H1 (cell line): ENCODE measurements at regions not wholly inside any gene's neighbourhood (a gene's known extent, or its start where the extent isn't known, plus 50 kb on each side); places are given as distances from the start of the nearest gene placed in this dataset.

Source experiments
- CTCF ChIA-PET: fragments of 300-600 bp; sonication (Branson Sonifier 250); formaldehyde crosslinking; loops from one replicate; lab custom pipeline; 2021; ENCODE audit not compliant: partially characterized antibody; lab: Charles Lee
- POLR2A ChIA-PET: fragments of 300-600 bp; sonication (Branson Sonifier 250); formaldehyde crosslinking; loops from one replicate; lab custom pipeline; 2021; ENCODE audit warnings: inconsistent platforms; ENCODE audit not compliant: partially characterized antibody; lab: Charles Lee
- DNase-seq, 2 experiments: peaks; one replicate each; pipeline versions ENCODE4 v3.0.0 to v3.0.0-alpha.2; 2010 to 2022; ENCODE audit warnings: low spot score in 2 of 2, low read depth in 1 of 2, mixed read lengths in 1 of 2
- FAIRE-seq: peaks from 2 replicates; lab custom pipeline; 2011; peaks lifted over from hg19 to GRCh38; lab: Jason Lieb, UNC
- H2AFZ ChIP-seq: 2 replicates; pipeline ENCODE4 v1.8.1; 2012; ENCODE audit warnings: low read length, inconsistent platforms
- H2AK5ac ChIP-seq: 2 replicates; pipeline ENCODE4 v1.6.1; 2013; ENCODE audit warnings: low read depth, low read length
- H2BK120ac ChIP-seq: replicated peaks from 2 replicates; pipeline ENCODE3; 2013; ENCODE audit warnings: low read depth, low read length, inconsistent platforms
- H2BK12ac ChIP-seq: 2 replicates; pipeline ENCODE4 v1.6.1; 2013; ENCODE audit warnings: low read depth, low read length
- H2BK15ac ChIP-seq: 2 replicates; pipeline ENCODE4 v1.6.1; 2013; ENCODE audit warnings: low read length
- H2BK20ac ChIP-seq: 2 replicates; pipeline ENCODE4 v1.6.1; 2013; ENCODE audit warnings: low read length
- H2BK5ac ChIP-seq: 2 replicates; pipeline ENCODE4 v1.6.1; 2013; ENCODE audit warnings: low read depth, low read length
- H3K14ac ChIP-seq: 2 replicates; pipeline ENCODE4 v1.6.1; 2013; ENCODE audit warnings: inconsistent platforms; ENCODE audit not compliant: insufficient read length
- H3K18ac ChIP-seq: 2 replicates; pipeline ENCODE4 v1.6.1; 2013; ENCODE audit warnings: low read length; ENCODE audit errors: extremely low read depth
- H3K23ac ChIP-seq: 2 replicates; pipeline ENCODE4 v1.6.1; 2013; ENCODE audit warnings: inconsistent platforms; ENCODE audit not compliant: insufficient read length
- H3K23me2 ChIP-seq: 2 replicates; pipeline ENCODE4 v1.6.1; 2013; ENCODE audit warnings: low read depth, low read length
- H3K27ac ChIP-seq: 2 replicates; pipeline ENCODE4 v1.6.1; 2011; ENCODE audit warnings: low read depth, low read length, inconsistent platforms
- H3K27me3 ChIP-seq, 4 experiments: replicated peaks in 1 of 4; 1 replicate in 1 of 4; 2 replicates in 3 of 4; pipeline versions ENCODE4 v1.6.1 to v1.8.1; 2011 to 2013; ENCODE audit warnings: low read length in 3 of 4, mild to moderate bottlenecking in 3 of 4, inconsistent platforms in 2 of 4, mixed read lengths in 2 of 4, moderate library complexity in 1 of 4; ENCODE audit not compliant: control insufficient read depth in 3 of 4, insufficient read depth in 3 of 4; ENCODE audit errors: extremely low read depth in 1 of 4
- H3K36me3 ChIP-seq, 4 experiments: 2 replicates each; pipeline versions ENCODE4 v1.6.1 to v1.8.1; 2011 to 2013; ENCODE audit warnings: mild to moderate bottlenecking in 4 of 4, low read length in 3 of 4, moderate library complexity in 2 of 4, control low read depth in 1 of 4, inconsistent platforms in 1 of 4; ENCODE audit not compliant: insufficient read depth in 4 of 4, control insufficient read depth in 2 of 4
- H3K4ac ChIP-seq: replicated peaks from 2 replicates; pipeline ENCODE3; 2013; ENCODE audit warnings: low read length, low read depth, mixed read lengths, inconsistent platforms; ENCODE audit not compliant: insufficient read length
- H3K4me1 ChIP-seq, 4 experiments: replicated peaks in 1 of 4; 1 replicate in 1 of 4; 2 replicates in 3 of 4; pipeline versions ENCODE4 v1.6.1 to v1.8.1; 2011 to 2013; ENCODE audit warnings: low read length in 3 of 4, inconsistent platforms in 2 of 4, mixed read lengths in 1 of 4; ENCODE audit not compliant: insufficient read depth in 4 of 4, control insufficient read depth in 3 of 4
- H3K4me2 ChIP-seq, 2 experiments: 2 replicates each; pipeline versions ENCODE4 v1.6.1 to v1.8.1; 2011 to 2013; ENCODE audit warnings: low read depth in 2 of 2, low read length in 2 of 2, control low read depth in 1 of 2, inconsistent platforms in 1 of 2, mild to moderate bottlenecking in 1 of 2; ENCODE audit not compliant: insufficient read depth in 1 of 2
- H3K4me3 ChIP-seq, 4 experiments: fragments of 200-600, 300-600 bp in 1 of 4; sonication (generic), shearing (Covaris generic), sonication (Bioruptor Twin) in 1 of 4; 2 replicates each; pipeline versions ENCODE4 v1.5.1 to v1.8.1; 2011 to 2016; ENCODE audit warnings: low read length in 4 of 4, low read depth in 3 of 4, control low read depth in 2 of 4, inconsistent platforms in 2 of 4, mild to moderate bottlenecking in 2 of 4, mixed read lengths in 1 of 4, moderate library complexity in 1 of 4; ENCODE audit not compliant: insufficient read depth in 2 of 4; ENCODE audit errors: extremely low read depth in 1 of 4
- H3K56ac ChIP-seq: replicated peaks from 2 replicates; pipeline ENCODE3; 2013; ENCODE audit warnings: low read depth, mild to moderate bottlenecking, mixed read lengths, low read length, inconsistent platforms; ENCODE audit not compliant: insufficient read length
- H3K79me1 ChIP-seq: 2 replicates; pipeline ENCODE4 v1.6.1; 2013; ENCODE audit warnings: low read depth, low read length, control low read depth
- H3K79me2 ChIP-seq, 2 experiments: 2 replicates each; pipeline versions ENCODE4 v1.6.1 to v1.8.1; 2012 to 2013; ENCODE audit warnings: low read length in 2 of 2, mild to moderate bottlenecking in 2 of 2, inconsistent platforms in 1 of 2; ENCODE audit not compliant: insufficient read depth in 2 of 2, control insufficient read depth in 1 of 2
- H3K9ac ChIP-seq, 4 experiments: replicated peaks in 1 of 4; 1 replicate in 1 of 4; 2 replicates in 3 of 4; pipeline versions ENCODE4 v1.6.1 to v1.8.1; 2011 to 2013; ENCODE audit warnings: low read depth in 3 of 4, low read length in 3 of 4, control low read depth in 2 of 4, mild to moderate bottlenecking in 2 of 4, moderate library complexity in 2 of 4, inconsistent platforms in 1 of 4; ENCODE audit errors: extremely low read depth in 1 of 4
- H3K9me3 ChIP-seq, 2 experiments: 2 replicates each; pipeline versions ENCODE4 v1.6.1 to v1.8.1; 2012 to 2013; ENCODE audit warnings: mild to moderate bottlenecking in 2 of 2, moderate library complexity in 2 of 2, control low read depth in 1 of 2, inconsistent platforms in 1 of 2, low read depth in 1 of 2, low read length in 1 of 2, mixed read lengths in 1 of 2; ENCODE audit not compliant: insufficient read depth in 2 of 2
- H4K20me1 ChIP-seq, 2 experiments: replicated peaks in 1 of 2; 2 replicates each; pipeline versions ENCODE3 to v1.8.1; 2011 to 2013; ENCODE audit warnings: inconsistent platforms in 2 of 2, low read length in 2 of 2, mild to moderate bottlenecking in 1 of 2; ENCODE audit not compliant: insufficient read depth in 2 of 2, control insufficient read depth in 1 of 2
- H4K5ac ChIP-seq: 2 replicates; pipeline ENCODE4 v1.6.1; 2013; ENCODE audit warnings: low read length, low read depth, mixed read lengths, inconsistent platforms; ENCODE audit not compliant: insufficient read length
- H4K8ac ChIP-seq: 2 replicates; pipeline ENCODE4 v1.8.0; 2013; ENCODE audit warnings: mild to moderate bottlenecking, moderate library complexity, low read length, inconsistent platforms; ENCODE audit not compliant: insufficient read depth; ENCODE audit errors: extremely low read depth
- H4K91ac ChIP-seq: replicated peaks from 2 replicates; pipeline ENCODE3; 2013; ENCODE audit warnings: low read length, mixed read lengths, inconsistent platforms; ENCODE audit not compliant: insufficient read length
- CBX8 ChIP-seq: fragments of 300-800, 300-1000 bp; sonication (generic); IDR thresholded peaks from 2 replicates; pipeline ENCODE4 v1.7.1; 2016; ENCODE audit warnings: low read depth, low read length, borderline replicate concordance
- CTBP2 ChIP-seq: IDR thresholded peaks from 2 replicates; pipeline ENCODE4 v1.7.0; 2011; ENCODE audit warnings: borderline replicate concordance, mild to moderate bottlenecking, moderate library complexity, mixed read lengths, low read length; ENCODE audit not compliant: insufficient read depth, insufficient read length
- HDAC2 ChIP-seq, 2 experiments: fragments of 300-600 bp in 1 of 2; sonication (generic) in 1 of 2; IDR thresholded peaks; 2 replicates each; pipeline ENCODE4 v1.6.1; 2011 to 2012; ENCODE audit warnings: low read depth in 2 of 2, low read length in 2 of 2, mild to moderate bottlenecking in 2 of 2, moderate library complexity in 2 of 2, borderline replicate concordance in 1 of 2, inconsistent platforms in 1 of 2
- JUN ChIP-seq: IDR thresholded peaks from 2 replicates; pipeline ENCODE4 v1.6.1; 2011; ENCODE audit warnings: low read depth, mild to moderate bottlenecking, improper control_type of control experiment, low read length
- KDM5A ChIP-seq: fragments of 200-600 bp; IDR thresholded peaks from 2 replicates; pipeline ENCODE4 v1.7.1; 2012; ENCODE audit warnings: mild to moderate bottlenecking, low read length, inconsistent platforms, mixed read lengths
- SIN3A ChIP-seq, 2 experiments: IDR thresholded peaks in 1 of 2; conservative IDR thresholded peaks in 1 of 2; 2 replicates each; pipeline ENCODE4 v1.6.1; 2011 to 2012; ENCODE audit warnings: low read length in 2 of 2, improper control_type of control experiment in 1 of 2, low read depth in 1 of 2, mild to moderate bottlenecking in 1 of 2
- SIRT6 ChIP-seq: IDR thresholded peaks from one replicate; pipeline ENCODE4 v1.7.1; 2012; ENCODE audit warnings: low read length, inconsistent platforms
- WGBS, 2 experiments: shearing (Covaris generic) in 1 of 2; methylation state at CpG; one replicate each; pipeline versions ENCODE4 v1.1.6 to v1.1.7; 2013 to 2015; ENCODE audit warnings: low lambda C conversion rate in 2 of 2, mixed read lengths in 2 of 2, inconsistent platforms in 1 of 2, low coverage in 1 of 2, missing lambda C conversion rate in 1 of 2; ENCODE audit not compliant: insufficient replicate concordance in 2 of 2, insufficient coverage in 1 of 2, insufficient read length in 1 of 2; ENCODE audit errors: extremely low coverage in 1 of 2, missing lambda C conversion rate in 1 of 2; 5-methylcytosine and 5-hydroxymethylcytosine counted together

GRCh38 chr2:150388289-150388625 lies 99.2 kb downstream of the RND3 start:
- Histone ChIP-seq H4K91ac (no peak overlapping the region), H3K27me3 (no peaks in the 10 kb centered on the region), H2BK5ac (no peak overlapping the region; the same call in 1 of the 2 replicates), H3K4ac (no peak overlapping the region), H4K8ac (no peak overlapping the region), H3K14ac (no peak overlapping the region), H3K79me2 (no peaks in the 10 kb centered on the region), H3K4me2 (no peak overlapping the region), H4K5ac (no peak overlapping the region), H2BK20ac (no peak overlapping the region), H3K18ac (no peak overlapping the region), H3K4me3 (no peak overlapping the region), H4K20me1 (no peaks in the 10 kb centered on the region), H3K9me3 (peaks cover 0 to 4% of the 10 kb centered on the region in 2 experiments; a peak in 1 of 4 replicates), H3K23ac (no peak overlapping the region), H3K27ac (no peak overlapping the region), H3K36me3 (no peaks in the 10 kb centered on the region), H2BK12ac (no peak overlapping the region), H3K4me1 (no peaks in the 10 kb centered on the region), H2BK120ac (no peak overlapping the region), H3K23me2 (0 out of 2 replicates have a peak, but pooled peaks cover 1% of the 10 kb centered on the region), H2AK5ac (no peak overlapping the region), H2AFZ (no peak overlapping the region), H3K56ac (no peak overlapping the region), H3K79me1 (no peaks in the 10 kb centered on the region), H3K9ac (no peak overlapping the region), H2BK15ac (no peak overlapping the region)
- no peak for FAIRE-seq
- DNase-seq = no peak
- ChIA-PET CTCF (interaction anchor here (1.1 to 1.2 kb wide), 2 partner anchors 19 to 22 kb away, joined by 3 read pairs; no protein-coding TSS in a partner anchor), POLR2A (no interaction called here)
- 87% methylated on average over 2 of the region's 2 CpGs; no CpG with 5 or more reads in 1 of the 2 experiments for WGBS, 2 experiments
- TF ChIP-seq CTBP2 (no peak), CBX8 (no peak), HDAC2 (IDR thresholded peaks at IDR 0.05; ENCODE audit: borderline replicate concordance in 1 of 2, low read depth in 2 of 2, low read length in 2 of 2) (no peak), KDM5A (no peak), SIN3A (conservative IDR thresholded peaks at IDR 0.05 in 1 of 2, IDR thresholded peaks at IDR 0.05 in 1 of 2; ENCODE audit: low read depth in 1 of 2, low read length in 2 of 2) (no peak), JUN (no peak), SIRT6 (no peak)
